Calu3 (cell line): ENCODE measurements at regions not wholly inside any gene's neighbourhood (a gene's known extent, or its start where the extent isn't known, plus 50 kb on each side); places are given as distances from the start of the nearest gene placed in this dataset.

ENCODE experiments used
- BruUV-seq: library from RNA; stranded (reverse); fragments of 400-500 nt; replicated peaks from 2 replicates; lab custom pipeline; 2021; lab: Mats Ljungman, UMichigan
- CTCF ChIA-PET: fragments of 300-600 bp; sonication (Branson Sonifier 250); formaldehyde crosslinking; loops from one replicate; lab custom pipeline; 2022; ENCODE audit warnings: antibody characterized with exemption; lab: Charles Lee
- DNase-seq: peaks from one replicate; pipeline ENCODE4 v3.0.0; 2022
- H3K27ac Mint-ChIP-seq: one replicate; pipeline ENCODE4 v1.8.0; 2022; ENCODE audit warnings: mixed read lengths; ENCODE audit not compliant: unreplicated experiment
- H3K27me3 Mint-ChIP-seq: one replicate; pipeline ENCODE4 v1.8.0; 2022; ENCODE audit warnings: mixed read lengths; ENCODE audit not compliant: unreplicated experiment
- H3K36me3 Mint-ChIP-seq: one replicate; pipeline ENCODE4 v1.8.0; 2022; ENCODE audit warnings: mild to moderate bottlenecking, moderate library complexity, mixed read lengths; ENCODE audit not compliant: insufficient read depth, unreplicated experiment
- H3K4me1 Mint-ChIP-seq: one replicate; pipeline ENCODE4 v1.8.0; 2022; ENCODE audit warnings: mild to moderate bottlenecking, low read depth, mixed read lengths; ENCODE audit not compliant: unreplicated experiment
- H3K4me3 Mint-ChIP-seq: one replicate; pipeline ENCODE4 v1.8.0; 2022; ENCODE audit warnings: mild to moderate bottlenecking, low read depth, moderate library complexity, mixed read lengths; ENCODE audit not compliant: unreplicated experiment
- H3K9me3 Mint-ChIP-seq: one replicate; pipeline ENCODE4 v1.8.0; 2022; ENCODE audit warnings: low read depth, mixed read lengths; ENCODE audit not compliant: unreplicated experiment
- intact Hi-C: fragments of 100-400 bp; cut with micrococcal nuclease; formaldehyde crosslinking; loops from one replicate; pipeline ENCODE4 v1.10.0; 2022; ENCODE audit not compliant: unreplicated experiment
- TF ChIP-seq, protein P1 (sequence below): fragments of 200-600 bp; IDR thresholded peaks from one replicate; pipeline ENCODE4 v1.8.0; 2022; ENCODE audit warnings: antibody characterized with exemption; ENCODE audit not compliant: unreplicated experiment

DNA sequence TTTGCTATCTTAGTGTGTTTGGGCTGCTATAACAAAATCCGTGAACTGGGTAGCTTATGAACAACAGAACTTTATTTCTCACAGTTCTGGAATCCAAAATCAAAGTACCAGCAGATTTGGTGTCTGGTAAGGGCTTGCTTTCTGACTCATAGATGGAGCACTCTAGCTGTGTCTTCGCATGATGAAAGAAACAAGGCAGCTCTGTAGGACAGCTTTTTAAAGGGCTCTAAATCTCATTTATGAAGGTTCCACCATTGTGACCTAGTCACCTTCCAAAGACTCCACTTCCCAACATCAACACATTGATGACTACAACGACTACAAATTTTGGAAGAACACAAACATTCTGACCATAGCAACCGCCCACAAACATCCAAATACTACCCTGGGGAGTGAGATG lies 158.6 kb upstream of the LCORL start:
- BruUV-seq: no TSS peak
- Mint-ChIP-seq H3K4me3 (no peak overlapping the region), H3K36me3 (no peaks in the 10 kb centered on the region), H3K27ac (no peak overlapping the region), H3K9me3 (no peaks in the 10 kb centered on the region), H3K4me1 (no peaks in the 10 kb centered on the region), H3K27me3 (no peaks in the 10 kb centered on the region)
- intact Hi-C loops: no loop called here
- TF ChIP-seq, protein P1, sequence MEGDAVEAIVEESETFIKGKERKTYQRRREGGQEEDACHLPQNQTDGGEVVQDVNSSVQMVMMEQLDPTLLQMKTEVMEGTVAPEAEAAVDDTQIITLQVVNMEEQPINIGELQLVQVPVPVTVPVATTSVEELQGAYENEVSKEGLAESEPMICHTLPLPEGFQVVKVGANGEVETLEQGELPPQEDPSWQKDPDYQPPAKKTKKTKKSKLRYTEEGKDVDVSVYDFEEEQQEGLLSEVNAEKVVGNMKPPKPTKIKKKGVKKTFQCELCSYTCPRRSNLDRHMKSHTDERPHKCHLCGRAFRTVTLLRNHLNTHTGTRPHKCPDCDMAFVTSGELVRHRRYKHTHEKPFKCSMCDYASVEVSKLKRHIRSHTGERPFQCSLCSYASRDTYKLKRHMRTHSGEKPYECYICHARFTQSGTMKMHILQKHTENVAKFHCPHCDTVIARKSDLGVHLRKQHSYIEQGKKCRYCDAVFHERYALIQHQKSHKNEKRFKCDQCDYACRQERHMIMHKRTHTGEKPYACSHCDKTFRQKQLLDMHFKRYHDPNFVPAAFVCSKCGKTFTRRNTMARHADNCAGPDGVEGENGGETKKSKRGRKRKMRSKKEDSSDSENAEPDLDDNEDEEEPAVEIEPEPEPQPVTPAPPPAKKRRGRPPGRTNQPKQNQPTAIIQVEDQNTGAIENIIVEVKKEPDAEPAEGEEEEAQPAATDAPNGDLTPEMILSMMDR: no peak
- no peak for DNase-seq
- CTCF ChIA-PET: no interaction called here

DNA sequence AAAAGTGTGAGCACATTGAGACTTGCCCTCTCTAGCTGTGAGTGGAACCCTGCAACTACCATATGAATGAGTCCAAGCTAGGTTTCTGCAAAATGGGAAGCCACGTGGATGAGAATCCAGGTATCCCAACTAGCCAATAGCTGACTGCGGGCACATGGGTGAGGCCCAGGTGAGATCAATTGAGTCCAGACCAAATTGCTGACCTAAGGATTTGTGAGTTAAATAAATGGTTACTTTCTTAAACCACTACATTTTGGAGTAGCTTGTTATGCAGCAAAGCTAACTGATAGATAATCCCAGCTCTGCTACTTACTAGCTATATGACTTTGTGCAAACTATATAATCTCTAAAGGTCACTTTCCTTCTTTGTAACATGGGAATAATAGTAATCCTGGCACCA lies 150.3 kb upstream of the LCORL start:
- CTCF ChIA-PET: no interaction called here
- no peaks in the 10 kb centered on the region for H3K4me1 Mint-ChIP-seq
- H3K27ac Mint-ChIP-seq: no peak overlapping the region
- no TSS peak for BruUV-seq
- peaks cover 4% of the 10 kb centered on the region for H3K9me3 Mint-ChIP-seq
- intact Hi-C loops: no loop called here
- DNase-seq: no peak
- no peaks in the 10 kb centered on the region for H3K36me3 Mint-ChIP-seq
- no peak overlapping the region for H3K4me3 Mint-ChIP-seq
- TF ChIP-seq, protein P1: no peak
- H3K27me3 Mint-ChIP-seq: no peaks in the 10 kb centered on the region

DNA sequence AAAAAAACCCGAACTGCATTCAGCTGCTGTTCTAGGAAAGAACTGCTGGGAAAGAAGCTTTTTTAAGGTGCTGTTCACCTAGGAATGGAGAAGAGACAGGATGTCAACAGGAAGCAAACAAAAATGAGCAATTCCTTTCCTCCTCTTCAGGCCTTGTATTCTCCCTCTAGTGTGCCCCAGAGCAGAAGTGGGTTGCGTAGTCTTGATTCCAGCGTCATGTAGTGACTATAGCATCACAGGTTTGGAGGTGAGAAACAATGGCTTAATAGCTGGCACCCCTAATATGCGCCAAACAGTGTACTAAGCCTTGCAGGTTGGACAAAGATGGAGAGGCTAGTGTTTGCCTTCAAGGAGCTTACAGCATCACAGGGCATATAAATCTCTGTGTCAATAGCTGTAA lies 146.3 kb upstream of the LCORL start:
- BruUV-seq: no TSS peak
- CTCF ChIA-PET: no interaction called here
- Mint-ChIP-seq H3K4me1 (no peaks in the 10 kb centered on the region), H3K27ac (no peak overlapping the region), H3K27me3 (no peaks in the 10 kb centered on the region), H3K4me3 (no peak overlapping the region), H3K9me3 (peaks cover 4% of the 10 kb centered on the region), H3K36me3 (no peaks in the 10 kb centered on the region)
- TF ChIP-seq, protein P1: no peak
- intact Hi-C loops: no loop called here
- DNase-seq: no peak

DNA sequence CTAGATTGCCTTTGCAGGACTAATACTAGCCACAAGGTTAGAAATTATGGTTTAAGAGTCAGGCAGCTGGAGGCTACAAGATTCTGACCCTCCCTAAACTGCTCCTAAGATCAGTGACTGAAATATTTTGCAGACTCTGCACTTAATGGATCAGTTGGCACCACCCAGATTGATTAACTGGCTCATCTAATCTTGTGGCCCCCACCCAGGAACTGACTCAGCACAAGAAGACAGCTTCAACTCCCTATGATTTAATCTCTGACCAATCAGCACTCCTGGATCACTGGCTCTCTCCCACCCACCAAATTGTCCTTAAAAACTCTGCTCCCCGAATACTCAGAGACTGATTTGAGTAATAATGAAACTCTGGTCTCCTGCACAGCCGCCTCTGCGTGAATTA lies 145.4 kb upstream of the LCORL start:
- CTCF ChIA-PET: no interaction called here
- no peak overlapping the region for H3K27ac Mint-ChIP-seq
- intact Hi-C loops: no loop called here
- peaks cover 4% of the 10 kb centered on the region for H3K9me3 Mint-ChIP-seq
- H3K27me3 Mint-ChIP-seq: no peaks in the 10 kb centered on the region
- H3K4me3 Mint-ChIP-seq: no peak overlapping the region
- no TSS peak for BruUV-seq
- no peaks in the 10 kb centered on the region for H3K36me3 Mint-ChIP-seq
- no peaks in the 10 kb centered on the region for H3K4me1 Mint-ChIP-seq
- TF ChIP-seq, protein P1: no peak
- DNase-seq: no peak
